Naive thymus-derived CD4-positive, alpha-beta T cell (primary cell): ENCODE measurements at regions not wholly inside any gene's neighbourhood (a gene's known extent, or its start where the extent isn't known, plus 50 kb on each side); places are given as distances from the start of the nearest gene placed in this dataset.
"Not testable (repeated sequence)": the region's sequence is repeated elsewhere in the genome, so short reads cannot be mapped to it uniquely, and the experiment has no call there.

ENCODE experiments used
- ATAC-seq: fragments of 150-1000 bp; cut with Tn5 transposase; 2 replicates; pipeline ENCODE4 v1.10.0; 2021; ENCODE audit warnings: mild to moderate bottlenecking, moderate library complexity
- CTCF ChIA-PET: fragments of 350-600 bp; sonication (Branson Sonifier 250); formaldehyde crosslinking; loops from one replicate; lab custom pipeline; 2021; ENCODE audit warnings: antibody characterized with exemption; lab: Charles Lee
- POLR2A ChIA-PET: fragments of 350-600 bp; sonication (Branson Sonifier 250); formaldehyde crosslinking; loops from one replicate; lab custom pipeline; 2021; ENCODE audit warnings: antibody characterized with exemption, inconsistent platforms; lab: Charles Lee
- DNase-seq, 9 donors: peaks; one replicate each; pipeline versions ENCODE4 v3.0.0 to v3.0.0-alpha.2; 2020 to 2022; ENCODE audit warnings: mixed read lengths in 1 of 9
- H3K27ac ChIP-seq: one replicate; pipeline ENCODE4 v1.7.0; 2013; ENCODE audit warnings: mild to moderate bottlenecking, low read depth, low read length, moderate library complexity
- H3K27me3 ChIP-seq, 2 donors: one replicate each; pipeline ENCODE4 v1.7.0; 2013; ENCODE audit warnings: low read length in 2 of 2, mild to moderate bottlenecking in 2 of 2, moderate library complexity in 2 of 2; ENCODE audit not compliant: control insufficient read depth in 2 of 2, insufficient read depth in 2 of 2
- H3K36me3 ChIP-seq, 3 experiments: 1 replicate in 2 of 3; 2 replicates in 1 of 3; pipeline ENCODE4 v1.7.0; 2013; ENCODE audit warnings: low read length in 3 of 3, mild to moderate bottlenecking in 3 of 3, moderate library complexity in 1 of 3; ENCODE audit not compliant: insufficient read depth in 3 of 3, control insufficient read depth in 2 of 3
- H3K4me1 ChIP-seq, 2 donors: one replicate each; pipeline ENCODE4 v1.7.0; 2013; ENCODE audit warnings: low read length in 2 of 2, mild to moderate bottlenecking in 2 of 2, moderate library complexity in 1 of 2; ENCODE audit not compliant: control insufficient read depth in 2 of 2, insufficient read depth in 2 of 2
- H3K4me3 ChIP-seq: 2 replicates; pipeline ENCODE4 v1.7.0; 2013; ENCODE audit warnings: mild to moderate bottlenecking, low read length
- H3K9me3 ChIP-seq, 3 experiments: 1 replicate in 2 of 3; 2 replicates in 1 of 3; pipeline ENCODE4 v1.7.0; 2013; ENCODE audit warnings: low read length in 3 of 3; ENCODE audit not compliant: control insufficient read depth in 2 of 3
- H3K27ac Mint-ChIP-seq, 9 donors: one replicate each; pipeline ENCODE4 v1.8.0; 2020 to 2022; ENCODE audit warnings: mixed read lengths in 9 of 9, mild to moderate bottlenecking in 8 of 9, moderate library complexity in 5 of 9, inconsistent platforms in 2 of 9
- H3K27me3 Mint-ChIP-seq, 5 donors: one replicate each; pipeline ENCODE4 v1.8.0; 2021 to 2022; ENCODE audit warnings: mixed read lengths in 5 of 5, mild to moderate bottlenecking in 1 of 5
- H3K36me3 Mint-ChIP-seq, 5 donors: one replicate each; pipeline ENCODE4 v1.8.0; 2020 to 2022; ENCODE audit warnings: mixed read lengths in 5 of 5, mild to moderate bottlenecking in 3 of 5, inconsistent platforms in 1 of 5
- H3K4me1 Mint-ChIP-seq, 7 donors: one replicate each; pipeline ENCODE4 v1.8.0; 2020 to 2022; ENCODE audit warnings: mixed read lengths in 7 of 7, mild to moderate bottlenecking in 3 of 7, inconsistent platforms in 1 of 7
- H3K4me3 Mint-ChIP-seq, 10 donors: one replicate each; pipeline ENCODE4 v1.8.0; 2020 to 2022; ENCODE audit warnings: mild to moderate bottlenecking in 10 of 10, mixed read lengths in 10 of 10, moderate library complexity in 6 of 10, inconsistent platforms in 2 of 10
- H3K9me3 Mint-ChIP-seq, 11 donors: one replicate each; pipeline ENCODE4 v1.8.0; 2020 to 2022; ENCODE audit warnings: mixed read lengths in 11 of 11, mild to moderate bottlenecking in 4 of 11, inconsistent platforms in 1 of 11, moderate library complexity in 1 of 11
- intact Hi-C, 2 donors: fragments of 100-400 bp; cut with micrococcal nuclease; formaldehyde crosslinking; loops; one replicate each; pipeline ENCODE4 v1.15.1; 2023

DNA sequence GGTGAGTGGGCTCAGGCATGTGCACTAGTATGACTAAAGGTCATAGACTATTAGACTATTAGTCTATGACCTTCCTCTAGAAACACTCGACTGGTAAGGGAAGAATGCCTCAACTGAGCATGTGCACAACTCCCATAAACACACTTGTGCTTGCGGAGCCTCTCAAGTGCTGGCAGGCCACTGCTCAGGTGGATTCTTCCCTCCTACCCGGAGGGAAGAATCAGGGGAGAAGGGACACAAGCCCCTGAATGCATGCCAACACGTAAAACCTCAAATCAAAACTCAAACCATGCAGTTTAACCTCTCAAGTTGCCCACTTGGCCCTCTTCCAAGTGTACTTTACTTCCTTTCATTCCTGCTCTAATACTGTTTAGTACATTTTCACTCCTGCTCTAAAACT, 287.6 kb upstream of the SGCG start:
- Histone ChIP-seq H3K9me3 (no peaks in the 10 kb centered on the region), H3K4me3 (no peak overlapping the region), H3K36me3 (no peaks in the 10 kb centered on the region), H3K4me1 (no peaks in the 10 kb centered on the region), H3K27me3 (no peaks in the 10 kb centered on the region), H3K27ac (no peak overlapping the region)
- ChIA-PET CTCF (no interaction called here), POLR2A (no interaction called here)
- no peak overlapping the region for H3K4me3 Mint-ChIP-seq
- DNase-seq (no peak), ATAC-seq (no peak)
- H3K4me1 Mint-ChIP-seq, result no peaks in the 10 kb centered on the region
- H3K27ac Mint-ChIP-seq, result no peak overlapping the region
- H3K27me3 Mint-ChIP-seq, result peaks cover 0 to 5% (median 0%) of the 10 kb centered on the region in 5 donors
- peaks cover 0 to 19% (median 3%) of the 10 kb centered on the region in 11 donors for H3K9me3 Mint-ChIP-seq
- intact Hi-C loops, result no loop called here
- peaks cover 0 to 6% (median 0%) of the 10 kb centered on the region in 5 donors for H3K36me3 Mint-ChIP-seq

DNA sequence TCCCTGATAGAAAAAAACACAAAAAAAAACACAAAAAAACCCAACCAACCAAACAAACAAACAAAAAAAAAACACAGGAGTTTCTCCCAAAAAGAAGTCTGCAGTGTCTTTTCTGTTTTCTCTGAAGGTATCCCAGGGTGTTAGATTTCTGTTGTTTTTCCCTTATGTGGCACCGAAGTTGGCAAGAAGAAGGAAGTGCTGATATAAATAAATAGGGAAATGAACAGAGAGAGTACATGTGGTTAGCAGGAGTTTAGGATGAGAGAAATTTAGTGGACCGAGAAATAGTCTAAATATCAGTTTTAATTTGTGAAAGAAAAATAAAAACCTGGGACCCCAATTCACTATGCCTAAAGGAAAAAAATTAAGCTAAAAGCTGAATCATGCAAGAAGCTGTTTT, 287.0 kb upstream of the SGCG start:
- H3K9me3 ChIP-seq, result no peaks in the 10 kb centered on the region
- no peak for ATAC-seq
- Mint-ChIP-seq H3K9me3 (peaks cover 0 to 19% (median 3%) of the 10 kb centered on the region in 11 donors), H3K4me1 (no peaks in the 10 kb centered on the region), H3K27me3 (peaks cover 0 to 5% (median 0%) of the 10 kb centered on the region in 5 donors), H3K36me3 (peaks cover 0 to 6% (median 0%) of the 10 kb centered on the region in 5 donors), H3K4me3 (no peak overlapping the region), H3K27ac (no peak overlapping the region)
- ChIA-PET POLR2A (no interaction called here), CTCF (no interaction called here)
- no peak for DNase-seq
- intact Hi-C loops, result no loop called here
- no peak overlapping the region for H3K4me3 ChIP-seq
- H3K27ac ChIP-seq, result no peak overlapping the region
- no peaks in the 10 kb centered on the region for H3K27me3 ChIP-seq
- no peaks in the 10 kb centered on the region for H3K36me3 ChIP-seq
- H3K4me1 ChIP-seq, result no peaks in the 10 kb centered on the region

DNA sequence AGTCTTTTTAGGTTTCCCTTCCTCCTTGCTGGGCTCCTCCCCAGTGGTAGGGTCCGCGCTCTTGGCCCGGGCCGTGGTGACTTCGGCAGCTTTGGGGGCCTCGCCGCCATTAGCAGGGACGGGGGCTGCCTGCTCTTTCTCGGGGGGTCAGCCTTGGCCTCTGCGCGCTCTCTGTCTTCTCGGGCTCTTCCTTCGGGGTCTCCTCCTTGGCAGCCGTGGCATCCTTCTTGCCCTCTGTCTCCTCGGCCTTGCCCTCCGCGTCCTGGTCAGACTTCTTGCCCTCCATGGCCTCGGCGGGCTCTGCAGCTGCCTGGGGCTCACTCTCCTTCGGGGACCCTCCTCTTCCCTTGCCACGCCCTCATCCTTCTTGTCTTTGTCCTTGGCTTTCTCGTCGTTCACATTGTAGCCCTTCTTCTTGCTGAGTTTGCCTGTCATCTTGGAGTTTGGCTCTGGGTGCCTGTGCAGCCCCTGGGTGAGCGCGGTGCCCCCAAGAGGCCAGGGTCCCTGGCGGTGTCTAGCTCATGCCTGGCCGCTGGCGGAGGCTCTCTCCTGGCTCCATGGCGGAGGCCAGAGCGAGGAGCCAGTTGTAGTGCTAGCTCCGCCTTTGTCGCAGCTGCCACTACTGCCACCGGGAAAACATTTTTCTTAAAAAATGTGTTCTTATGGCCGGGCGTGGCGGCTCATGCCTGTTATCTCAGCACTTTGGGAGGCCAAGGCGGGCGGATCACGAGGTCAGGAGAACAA, 283.0 kb upstream of the SGCG start:
- ChIA-PET CTCF (no interaction called here), POLR2A (no interaction called here)
- Histone ChIP-seq H3K4me1 (no peaks in the 10 kb centered on the region), H3K9me3 (no peaks in the 10 kb centered on the region), H3K36me3 (no peaks in the 10 kb centered on the region), H3K27me3 (no peaks in the 10 kb centered on the region), H3K4me3 (no peak overlapping the region), H3K27ac (no peak overlapping the region)
- ATAC-seq, result no peak
- no peak for DNase-seq
- intact Hi-C loops, result no loop called here
- H3K9me3 Mint-ChIP-seq, result peaks cover 0 to 7% (median 2%) of the 10 kb centered on the region in 11 donors
- H3K36me3 Mint-ChIP-seq, result no peaks in the 10 kb centered on the region
- no peak overlapping the region for H3K4me3 Mint-ChIP-seq
- peaks cover 0 to 8% (median 0%) of the 10 kb centered on the region in 5 donors for H3K27me3 Mint-ChIP-seq
- no peaks in the 10 kb centered on the region for H3K4me1 Mint-ChIP-seq
- no peak overlapping the region for H3K27ac Mint-ChIP-seq

DNA sequence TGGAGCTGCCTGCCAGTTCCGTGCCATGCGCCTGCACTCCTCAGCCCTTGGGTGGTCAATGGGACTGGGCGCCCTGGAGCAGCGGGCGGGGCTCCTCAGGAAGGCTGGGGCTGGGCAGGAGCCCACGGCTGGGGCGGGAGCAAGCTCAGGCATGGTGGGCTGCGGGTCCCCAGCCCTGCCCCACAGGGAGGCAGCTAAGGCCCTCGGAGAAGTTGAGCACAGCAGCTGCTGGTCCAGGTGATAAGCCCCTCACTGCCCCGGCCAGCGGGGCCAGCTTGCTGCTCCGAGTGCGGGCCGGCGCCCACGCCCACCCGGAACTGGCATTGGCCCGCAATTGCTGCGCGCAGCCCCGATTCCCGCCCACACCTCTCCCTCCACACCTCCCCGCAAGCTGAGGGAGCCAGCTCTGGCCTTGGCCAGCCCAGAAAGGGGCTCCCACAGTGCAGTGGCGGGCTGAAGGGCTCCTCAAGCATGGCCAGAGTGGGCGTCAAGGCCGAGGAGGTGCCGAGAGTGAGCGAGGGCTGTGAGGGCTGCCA, 280.3 kb upstream of the SGCG start:
- H3K4me3 Mint-ChIP-seq, H3K9me3 ChIP-seq, H3K9me3 Mint-ChIP-seq, DNase-seq, H3K4me1 Mint-ChIP-seq, ATAC-seq, H3K36me3 Mint-ChIP-seq, intact Hi-C loops, CTCF ChIA-PET, H3K4me1 ChIP-seq, H3K27me3 ChIP-seq, H3K27ac Mint-ChIP-seq, H3K4me3 ChIP-seq, POLR2A ChIA-PET, H3K27ac ChIP-seq, H3K36me3 ChIP-seq: not testable (repeated sequence)
- H3K27me3 Mint-ChIP-seq, result peaks cover 0 to 25% (median 4%) of the 10 kb centered on the region in 5 donors

DNA sequence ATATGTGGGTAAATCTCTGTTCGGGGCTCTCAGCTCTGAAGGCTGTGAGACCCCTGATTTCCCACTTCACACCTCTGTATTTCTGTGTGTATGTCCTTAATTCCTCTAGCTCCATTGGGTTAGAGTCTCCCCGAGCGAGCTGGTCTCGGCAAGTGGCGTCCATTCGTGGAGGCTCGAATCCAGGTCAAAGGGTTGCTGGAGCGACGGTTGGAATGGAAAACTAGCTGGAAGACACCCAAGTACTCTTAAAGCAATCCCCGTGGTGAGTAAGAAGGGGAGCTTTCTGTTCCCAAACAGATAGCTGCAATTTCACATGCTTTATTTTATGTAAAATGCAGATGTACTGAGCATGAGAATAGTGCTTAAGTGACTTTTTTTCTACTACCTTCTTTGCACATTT, 277.5 kb upstream of the SGCG start:
- H3K4me1 ChIP-seq, result no peaks in the 10 kb centered on the region
- no peak for ATAC-seq
- ChIA-PET POLR2A (no interaction called here), CTCF (no interaction called here)
- no peaks in the 10 kb centered on the region for H3K36me3 ChIP-seq
- Mint-ChIP-seq H3K4me1 (no peaks in the 10 kb centered on the region), H3K36me3 (no peaks in the 10 kb centered on the region), H3K27me3 (peaks cover 0 to 20% (median 5%) of the 10 kb centered on the region in 5 donors), H3K4me3 (no peak overlapping the region), H3K9me3 (peaks cover 0 to 3% (median 0%) of the 10 kb centered on the region in 11 donors), H3K27ac (no peak overlapping the region)
- H3K4me3 ChIP-seq, result no peak overlapping the region
- no peak for DNase-seq
- intact Hi-C loops, result no loop called here
- no peak overlapping the region for H3K27ac ChIP-seq
- H3K27me3 ChIP-seq, result no peaks in the 10 kb centered on the region
- H3K9me3 ChIP-seq, result no peaks in the 10 kb centered on the region

DNA sequence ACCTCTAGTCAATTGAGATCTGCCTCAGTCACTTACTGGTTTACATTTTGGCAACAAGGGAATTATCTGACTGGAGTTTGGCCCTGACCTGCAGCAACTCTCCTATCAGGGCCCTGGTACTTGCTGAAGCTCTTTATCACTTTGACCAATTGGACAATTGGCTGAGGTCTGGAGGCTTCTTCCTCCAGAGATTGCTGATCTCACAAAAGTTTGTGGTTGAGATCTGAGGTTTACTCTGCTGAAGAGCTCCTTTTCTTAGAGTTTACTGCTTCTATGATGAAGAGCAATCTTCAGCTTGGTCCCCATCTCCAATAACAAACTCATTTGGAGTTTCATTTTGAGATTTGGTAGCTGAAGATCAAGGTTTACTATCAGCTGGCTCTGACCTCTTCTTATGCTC, 276.9 kb upstream of the SGCG start:
- H3K9me3 ChIP-seq, result no peaks in the 10 kb centered on the region
- ATAC-seq, result no peak
- intact Hi-C loops, result no loop called here
- CTCF ChIA-PET, result no interaction called here
- peaks cover 0 to 20% (median 5%) of the 10 kb centered on the region in 5 donors for H3K27me3 Mint-ChIP-seq
- DNase-seq, result no peak
- peaks cover 0 to 3% (median 0%) of the 10 kb centered on the region in 11 donors for H3K9me3 Mint-ChIP-seq
- no peak overlapping the region for H3K4me3 ChIP-seq
- H3K4me1 Mint-ChIP-seq, result no peaks in the 10 kb centered on the region
- no peaks in the 10 kb centered on the region for H3K36me3 Mint-ChIP-seq
- no peak overlapping the region for H3K27ac Mint-ChIP-seq
- no peaks in the 10 kb centered on the region for H3K36me3 ChIP-seq
- H3K27me3 ChIP-seq, result no peaks in the 10 kb centered on the region
- no peak overlapping the region for H3K4me3 Mint-ChIP-seq
- POLR2A ChIA-PET, result no interaction called here
- H3K4me1 ChIP-seq, result no peaks in the 10 kb centered on the region
- no peak overlapping the region for H3K27ac ChIP-seq
